ENCODE measurements at regions not wholly inside any gene's neighbourhood (a gene's known extent, or its start where the extent isn't known, plus 50 kb on each side); places are given as distances from the start of the nearest gene placed in this dataset.

- H3K9me3 ChIP-seq (ENCODE audit: control insufficient read depth, insufficient read depth, low read length): no peaks in the 10 kb centered on the region
- no peak overlapping the region for H3K4me3 ChIP-seq (ENCODE audit: low read length)
- H3K27ac ChIP-seq (ENCODE audit: low read depth, low read length): no peak overlapping the region
- no peaks in the 10 kb centered on the region for H3K4me1 ChIP-seq (ENCODE audit: control insufficient read depth, low read length)
- no peak for TF ChIP-seq EZH2phosphoT487 (IDR thresholded peaks at IDR 0.05; ENCODE audit: borderline replicate concordance, low read length)
- TF ChIP-seq, protein P1, sequence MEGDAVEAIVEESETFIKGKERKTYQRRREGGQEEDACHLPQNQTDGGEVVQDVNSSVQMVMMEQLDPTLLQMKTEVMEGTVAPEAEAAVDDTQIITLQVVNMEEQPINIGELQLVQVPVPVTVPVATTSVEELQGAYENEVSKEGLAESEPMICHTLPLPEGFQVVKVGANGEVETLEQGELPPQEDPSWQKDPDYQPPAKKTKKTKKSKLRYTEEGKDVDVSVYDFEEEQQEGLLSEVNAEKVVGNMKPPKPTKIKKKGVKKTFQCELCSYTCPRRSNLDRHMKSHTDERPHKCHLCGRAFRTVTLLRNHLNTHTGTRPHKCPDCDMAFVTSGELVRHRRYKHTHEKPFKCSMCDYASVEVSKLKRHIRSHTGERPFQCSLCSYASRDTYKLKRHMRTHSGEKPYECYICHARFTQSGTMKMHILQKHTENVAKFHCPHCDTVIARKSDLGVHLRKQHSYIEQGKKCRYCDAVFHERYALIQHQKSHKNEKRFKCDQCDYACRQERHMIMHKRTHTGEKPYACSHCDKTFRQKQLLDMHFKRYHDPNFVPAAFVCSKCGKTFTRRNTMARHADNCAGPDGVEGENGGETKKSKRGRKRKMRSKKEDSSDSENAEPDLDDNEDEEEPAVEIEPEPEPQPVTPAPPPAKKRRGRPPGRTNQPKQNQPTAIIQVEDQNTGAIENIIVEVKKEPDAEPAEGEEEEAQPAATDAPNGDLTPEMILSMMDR (IDR thresholded peaks at IDR 0.05; ENCODE audit: low read depth, low read length, poor library complexity, severe bottlenecking): no peak
- no peaks in the 10 kb centered on the region for H3K36me3 ChIP-seq (ENCODE audit: control insufficient read depth, low read length)
- no peaks in the 10 kb centered on the region; the same call in 1 of the 2 replicates for H3K27me3 ChIP-seq (ENCODE audit: control insufficient read depth, low read length)
- H4K20me1 ChIP-seq (ENCODE audit: control insufficient read depth, insufficient read depth, low read depth, low read length): no peaks in the 10 kb centered on the region
- no peaks in the 10 kb centered on the region for H3F3A ChIP-seq (ENCODE audit: control insufficient read depth, insufficient read depth)
- H3K79me2 ChIP-seq (ENCODE audit: control insufficient read depth, low read length): no peaks in the 10 kb centered on the region
- H3K4me2 ChIP-seq (ENCODE audit: low read length): no peak overlapping the region
- H3K9me2 ChIP-seq (replicated peaks; ENCODE audit: control insufficient read depth, low read length): no peaks in the 10 kb centered on the region
These were observed 191.3 kb downstream of the SHOX2 start for GRCh38 chr3:157914882-157915281.

- H3K79me2 ChIP-seq (ENCODE audit: control insufficient read depth, low read length): no peaks in the 10 kb centered on the region
- TF ChIP-seq, protein P1 (IDR thresholded peaks at IDR 0.05; ENCODE audit: low read depth, low read length, poor library complexity, severe bottlenecking): no peak
- TF ChIP-seq EZH2phosphoT487 (IDR thresholded peaks at IDR 0.05; ENCODE audit: borderline replicate concordance, low read length): no peak
- H3K4me1 ChIP-seq (ENCODE audit: control insufficient read depth, low read length): no peaks in the 10 kb centered on the region
- H3K4me3 ChIP-seq (ENCODE audit: low read length): no peak overlapping the region
- H4K20me1 ChIP-seq (ENCODE audit: control insufficient read depth, insufficient read depth, low read depth, low read length): no peaks in the 10 kb centered on the region
- H3F3A ChIP-seq (ENCODE audit: control insufficient read depth, insufficient read depth): no peaks in the 10 kb centered on the region
- H3K9me3 ChIP-seq (ENCODE audit: control insufficient read depth, insufficient read depth, low read length): no peaks in the 10 kb centered on the region
- no peak overlapping the region for H3K27ac ChIP-seq (ENCODE audit: low read depth, low read length)
- no peaks in the 10 kb centered on the region for H3K9me2 ChIP-seq (replicated peaks; ENCODE audit: control insufficient read depth, low read length)
- no peaks in the 10 kb centered on the region for H3K36me3 ChIP-seq (ENCODE audit: control insufficient read depth, low read length)
- H3K27me3 ChIP-seq (ENCODE audit: control insufficient read depth, low read length): no peaks in the 10 kb centered on the region; the same call in 1 of the 2 replicates
- no peak overlapping the region for H3K4me2 ChIP-seq (ENCODE audit: low read length)
These were observed 192.5 kb downstream of the SHOX2 start for GRCh38 chr3:157913741-157914150.

GRCh38 chr3:157912514-157913451 is 193.4 kb downstream of the SHOX2 start:
- Histone ChIP-seq H3K4me2 (ENCODE audit: low read length) (no peak overlapping the region), H3K4me3 (ENCODE audit: low read length) (no peak overlapping the region), H3K9me2 (replicated peaks; ENCODE audit: control insufficient read depth, low read length) (no peaks in the 10 kb centered on the region), H4K20me1 (ENCODE audit: control insufficient read depth, insufficient read depth, low read depth, low read length) (no peaks in the 10 kb centered on the region), H3K9me3 (ENCODE audit: control insufficient read depth, insufficient read depth, low read length) (no peaks in the 10 kb centered on the region), H3F3A (ENCODE audit: control insufficient read depth, insufficient read depth) (no peaks in the 10 kb centered on the region), H3K36me3 (ENCODE audit: control insufficient read depth, low read length) (no peaks in the 10 kb centered on the region), H3K27me3 (ENCODE audit: control insufficient read depth, low read length) (no peaks in the 10 kb centered on the region; the same call in 1 of the 2 replicates), H3K27ac (ENCODE audit: low read depth, low read length) (no peak overlapping the region), H3K79me2 (ENCODE audit: control insufficient read depth, low read length) (no peaks in the 10 kb centered on the region), H3K4me1 (ENCODE audit: control insufficient read depth, low read length) (no peaks in the 10 kb centered on the region)
- no peak for TF ChIP-seq EZH2phosphoT487 (IDR thresholded peaks at IDR 0.05; ENCODE audit: borderline replicate concordance, low read length)
- TF ChIP-seq, protein P1 (IDR thresholded peaks at IDR 0.05; ENCODE audit: low read depth, low read length, poor library complexity, severe bottlenecking): no peak
